SKM-1 (cell line): ENCODE measurements at regions not wholly inside any gene's neighbourhood (a gene's known extent, or its start where the extent isn't known, plus 50 kb on each side); places are given as distances from the start of the nearest gene placed in this dataset.
"Not testable (repeated sequence)": the region's sequence is repeated elsewhere in the genome, so short reads cannot be mapped to it uniquely, and the experiment has no call there.

ENCODE experiments used
- DNase-seq: peaks from one replicate; lab custom pipeline; 2025; ENCODE audit not compliant: unreplicated experiment; lab: John Stamatoyannopoulos, UW

DNA sequence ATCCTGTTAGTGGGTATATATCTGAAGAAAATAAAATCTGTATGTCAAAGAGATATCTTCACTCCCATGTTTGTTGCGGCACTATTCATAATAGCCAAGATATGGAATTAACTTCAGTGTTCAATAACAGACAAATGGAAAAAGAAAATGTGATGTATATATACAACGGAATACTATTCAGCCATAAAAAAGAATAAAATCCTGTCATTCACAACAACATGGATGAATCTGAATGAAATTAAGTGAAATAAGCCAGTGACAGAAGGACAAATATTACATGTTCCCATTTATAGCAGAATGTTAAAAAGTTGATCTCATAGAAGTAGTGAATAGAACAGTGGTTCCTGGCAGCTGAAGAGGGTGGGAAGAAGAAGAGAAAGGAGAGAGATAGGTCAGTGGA is 239.1 kb upstream of the RUNX1 start:
- DNase-seq = no peak

DNA sequence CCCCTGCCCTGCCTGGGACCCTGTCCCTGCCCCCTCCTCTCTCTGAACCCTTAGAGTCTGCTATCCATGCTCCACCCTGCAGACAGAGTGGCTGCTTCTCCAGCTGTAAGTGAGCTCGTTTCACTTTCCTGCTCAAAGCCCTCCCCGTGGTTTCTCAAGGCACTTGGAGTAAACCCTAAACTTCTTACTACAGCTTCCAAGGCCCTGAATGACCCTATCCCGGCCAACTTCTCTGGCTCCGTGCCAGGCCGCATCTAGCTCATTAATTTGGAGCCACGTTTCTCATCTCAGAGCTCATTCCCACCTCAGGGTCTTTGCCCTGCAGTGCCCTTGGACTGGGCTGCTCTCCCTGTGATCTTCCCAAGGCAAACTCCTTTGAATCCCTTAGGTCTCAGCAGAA is 235.1 kb upstream of the RUNX1 start:
- no peak for DNase-seq

DNA sequence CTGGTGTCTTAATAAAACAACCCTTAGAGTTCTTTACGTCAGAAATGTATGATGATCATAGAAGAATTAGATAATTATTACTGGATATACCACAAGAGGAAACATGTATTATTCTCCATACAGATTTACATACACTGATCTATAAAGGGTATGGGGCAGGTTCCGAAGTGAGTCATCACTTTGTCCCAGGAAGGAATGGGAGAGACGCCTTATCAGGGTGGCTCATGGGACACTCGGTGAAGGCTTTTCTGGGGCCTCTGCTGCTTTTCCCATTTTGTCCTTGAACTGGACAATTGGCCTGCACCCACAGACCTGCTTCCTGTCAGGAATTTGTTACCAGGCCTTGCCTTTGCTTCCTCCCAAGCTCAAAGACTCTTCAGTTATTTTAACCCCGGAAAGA is 233.8 kb upstream of the RUNX1 start:
- DNase-seq = no peak

DNA sequence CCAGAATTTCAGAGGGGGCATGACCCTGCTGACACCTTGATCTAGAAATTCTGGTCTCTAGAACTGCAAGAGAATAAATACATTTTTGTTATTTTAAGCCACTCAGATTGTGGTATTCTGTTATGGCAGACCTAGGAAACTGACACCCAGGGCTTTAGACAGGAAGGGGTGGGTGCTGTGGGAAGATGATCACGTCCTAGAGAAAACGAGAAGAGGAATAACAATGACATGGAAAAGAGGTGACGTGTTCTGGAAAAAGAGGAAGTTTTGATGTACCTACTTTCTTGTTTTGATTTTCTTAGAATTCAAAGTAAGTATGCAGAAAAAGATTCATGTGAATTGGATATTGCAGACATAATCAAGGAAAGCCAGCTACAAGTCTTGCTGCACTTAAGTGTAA is 232.9 kb upstream of the RUNX1 start:
- DNase-seq = no peak

DNA sequence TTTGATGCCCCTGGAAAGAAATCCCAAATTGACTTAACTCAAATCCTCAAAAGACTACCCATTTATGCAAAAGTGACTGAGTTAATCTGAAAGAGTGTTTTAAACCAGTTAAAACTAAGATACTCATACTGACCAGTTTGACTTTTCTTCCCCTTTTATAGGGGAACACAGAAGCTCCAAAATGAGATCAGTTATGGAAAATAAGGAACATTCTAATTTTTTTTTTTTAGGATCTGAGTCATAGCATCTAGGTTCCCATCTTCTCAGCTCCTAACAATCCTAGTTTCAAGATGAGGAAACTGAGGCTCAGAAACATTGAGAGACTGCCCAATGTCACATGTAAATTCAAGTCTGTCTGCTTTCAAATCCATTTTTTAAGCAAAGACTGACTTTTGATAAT is 231.1 kb upstream of the RUNX1 start:
- no peak for DNase-seq

DNA sequence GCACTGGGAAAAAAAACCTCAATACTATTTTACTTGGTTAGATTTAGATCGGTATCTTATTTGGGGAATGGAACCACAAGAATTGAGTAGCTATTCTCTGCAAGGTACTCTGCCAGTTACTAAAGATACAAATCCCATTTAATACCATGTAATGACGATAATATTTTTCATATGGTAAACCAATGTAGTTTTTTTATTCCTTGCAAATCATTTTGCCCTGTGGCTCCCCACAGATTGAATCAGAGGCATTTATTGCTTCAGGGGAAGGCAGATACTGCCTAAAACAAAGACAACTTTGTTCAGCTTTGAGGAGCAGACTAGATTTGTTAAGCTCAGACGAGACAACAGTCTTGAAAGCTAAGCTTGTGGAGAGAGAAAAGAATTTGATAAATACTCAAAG is 226.7 kb upstream of the RUNX1 start:
- DNase-seq = no peak

DNA sequence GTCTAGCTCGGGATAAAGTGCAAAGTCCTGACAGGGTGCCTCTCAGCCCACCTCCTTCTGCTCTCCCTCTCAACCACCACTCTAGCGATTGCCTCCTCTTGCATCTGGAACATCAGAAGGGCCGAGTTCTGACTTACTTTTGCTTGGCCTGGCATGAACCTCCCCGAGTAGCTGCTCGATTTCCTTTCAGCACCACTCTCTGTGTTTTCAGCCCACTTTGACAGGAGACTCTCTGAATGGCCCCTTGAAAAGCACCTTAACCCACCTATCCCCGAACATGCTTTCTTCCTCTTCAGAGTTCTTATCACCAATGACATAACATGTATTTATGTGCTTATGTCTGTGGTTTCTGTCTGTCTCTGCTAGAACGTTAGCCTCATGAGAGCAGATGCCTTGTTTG is 225.8 kb upstream of the RUNX1 start:
- no peak for DNase-seq

DNA sequence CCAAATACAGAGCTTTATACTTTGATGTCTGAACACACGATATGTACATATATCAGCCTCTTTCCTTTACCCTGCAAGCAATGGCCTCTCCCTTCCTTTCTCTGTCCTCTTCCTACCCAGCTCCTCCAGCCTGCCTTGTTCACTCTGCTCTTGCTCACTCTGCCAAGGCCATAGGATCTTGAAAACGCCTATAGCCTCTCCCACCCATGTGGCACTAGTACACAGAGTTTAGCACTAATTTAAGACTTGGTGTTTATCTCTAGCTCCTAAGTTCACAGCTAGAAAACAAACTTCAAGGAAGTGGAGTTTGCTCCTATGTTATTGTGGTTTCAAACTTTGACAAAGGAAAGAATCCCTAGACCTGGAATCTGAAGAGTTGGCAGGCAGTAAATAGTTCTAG is 225.0 kb upstream of the RUNX1 start:
- DNase-seq = no peak

DNA sequence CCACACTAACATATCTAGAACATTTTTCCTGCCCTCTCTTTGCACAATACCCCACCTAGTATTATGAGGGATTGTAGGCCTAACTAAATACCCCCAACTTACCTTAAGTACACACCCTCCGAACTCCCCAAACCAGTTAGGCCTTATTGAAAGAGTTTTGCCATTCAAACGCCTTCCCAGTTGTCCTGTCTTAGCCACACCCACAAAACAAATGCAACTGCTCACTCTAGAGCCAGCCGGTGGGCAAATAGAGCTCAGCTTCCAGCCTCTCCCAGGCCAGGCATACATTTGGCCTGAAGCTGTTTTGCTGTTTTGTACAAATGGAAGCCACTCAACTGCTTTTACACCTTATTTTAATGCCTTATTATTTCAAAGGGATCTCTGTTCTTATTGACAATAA is 224.2 kb upstream of the RUNX1 start:
- DNase-seq = no peak

DNA sequence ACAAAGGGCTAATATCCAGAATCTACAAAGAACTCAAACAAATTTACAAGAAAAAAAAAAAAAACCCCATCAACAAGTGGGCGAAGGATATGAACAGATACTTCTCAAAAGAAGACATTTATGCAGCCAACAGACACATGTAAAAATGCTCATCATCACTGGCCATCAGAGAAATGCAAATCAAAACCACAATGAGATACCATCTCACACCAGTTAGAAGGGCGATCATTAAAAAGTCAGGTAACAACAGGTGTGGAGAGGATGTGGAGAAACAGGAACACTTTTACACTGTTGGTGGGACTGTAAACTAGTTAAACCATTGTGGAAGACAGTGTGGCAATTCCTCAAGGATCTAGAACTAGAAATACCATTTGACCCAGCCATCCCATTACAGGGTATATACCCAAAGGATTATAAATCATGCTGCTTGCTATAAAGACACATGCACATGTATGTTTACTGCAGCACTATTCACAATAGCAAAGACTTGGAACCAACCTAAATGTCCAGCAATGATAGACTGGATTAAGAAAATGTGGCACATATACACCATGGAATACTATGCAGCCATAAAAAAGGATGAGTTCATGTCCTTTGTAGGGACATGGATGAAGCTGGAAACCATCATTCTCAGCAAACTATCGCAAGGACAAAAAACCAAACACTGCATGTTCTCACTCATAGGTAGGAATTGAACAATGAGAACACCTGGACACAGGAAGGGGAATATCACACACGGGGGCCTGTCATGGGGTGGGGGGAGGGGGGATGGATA is 222.4 kb upstream of the RUNX1 start:
- not testable (repeated sequence) for DNase-seq

DNA sequence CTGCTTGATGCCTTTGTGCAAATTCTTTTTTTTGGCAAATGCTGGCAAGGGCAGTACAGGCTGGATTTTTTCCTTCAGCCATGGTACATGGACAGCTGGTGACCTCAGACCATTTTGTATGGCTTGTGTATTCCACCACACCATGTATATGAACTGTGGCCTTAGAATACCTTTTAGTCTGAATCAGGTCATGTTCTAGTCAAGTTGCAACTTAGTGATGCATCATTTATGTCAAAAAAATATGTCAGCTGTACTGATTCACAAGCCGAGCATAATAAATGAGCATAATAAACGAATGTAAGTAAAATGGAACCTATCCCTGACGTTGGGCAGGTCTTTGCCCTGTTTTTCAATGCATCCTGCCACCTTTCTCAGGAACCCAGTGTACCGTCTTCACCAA is 219.7 kb upstream of the RUNX1 start:
- DNase-seq = no peak

DNA sequence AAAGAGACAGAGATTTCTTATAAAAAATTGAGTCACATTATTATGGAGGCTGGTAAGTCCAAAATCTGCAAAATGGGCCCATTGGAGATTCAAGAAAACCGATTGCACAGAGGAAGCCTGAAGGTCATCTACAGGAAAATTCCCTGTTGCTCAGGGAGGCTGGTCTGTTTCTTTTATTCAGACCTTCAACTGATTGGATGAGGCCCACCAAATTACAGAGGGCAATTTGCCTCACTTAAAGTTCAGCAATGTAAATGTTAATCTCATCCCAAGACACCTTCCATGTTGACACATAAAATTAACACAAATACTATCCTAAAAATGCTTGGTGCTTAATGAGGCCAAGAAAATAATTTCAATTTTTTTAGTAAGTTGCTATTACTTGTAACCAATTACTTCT is 219.2 kb upstream of the RUNX1 start:
- DNase-seq = no peak

DNA sequence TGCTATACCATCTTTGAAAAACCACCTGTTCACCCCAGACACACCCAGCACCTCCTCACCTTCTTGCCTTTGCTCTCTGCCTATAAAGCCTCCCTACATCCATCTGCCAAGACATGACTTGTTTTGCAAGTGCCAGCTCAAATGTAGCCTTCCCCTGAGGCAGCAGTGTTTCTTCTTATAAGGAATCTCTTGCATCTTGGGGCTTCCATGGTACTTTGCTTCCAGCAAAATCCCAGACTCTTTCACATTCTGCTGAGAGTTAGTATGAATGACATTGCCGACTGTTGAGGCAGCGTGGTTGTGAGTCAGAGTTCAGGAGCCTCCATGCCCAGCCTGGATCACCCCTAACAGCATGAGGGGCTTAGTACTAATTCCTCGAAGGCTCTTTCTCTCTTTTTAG is 217.4 kb upstream of the RUNX1 start:
- no peak for DNase-seq

DNA sequence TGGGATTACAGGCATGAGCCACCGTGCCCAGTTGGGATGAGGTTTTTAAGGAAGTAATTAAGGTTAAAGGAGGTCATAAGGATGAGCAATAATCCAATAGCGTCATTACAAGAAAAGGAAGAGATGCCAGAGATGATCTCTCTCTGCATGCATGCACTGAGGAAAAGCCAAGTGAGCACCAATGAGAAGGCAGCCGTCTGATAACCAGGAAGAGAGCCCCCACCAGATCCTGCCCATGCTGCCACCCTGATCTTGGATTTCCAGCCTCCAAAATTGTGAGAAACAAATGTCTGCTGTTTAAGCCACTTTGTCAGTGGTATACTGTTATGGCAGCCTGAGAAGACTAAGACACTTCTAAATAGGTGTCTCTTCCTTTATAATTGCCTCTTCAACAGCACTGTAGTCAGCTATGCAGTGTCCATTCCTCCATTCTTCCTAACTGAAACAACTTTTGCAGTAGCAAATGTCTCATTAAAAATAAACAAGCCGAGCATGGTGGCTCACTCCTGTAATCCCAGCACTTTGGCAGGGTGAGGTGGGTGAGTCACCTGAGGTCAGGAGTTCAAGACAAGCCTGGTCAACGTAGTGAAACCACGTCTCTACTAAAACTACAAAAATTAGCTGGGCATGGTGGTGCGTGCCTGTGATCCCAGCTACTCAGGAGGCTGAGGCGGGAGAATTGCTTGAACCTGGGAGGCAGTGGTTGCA is 216.2 kb upstream of the RUNX1 start:
- no peak for DNase-seq

DNA sequence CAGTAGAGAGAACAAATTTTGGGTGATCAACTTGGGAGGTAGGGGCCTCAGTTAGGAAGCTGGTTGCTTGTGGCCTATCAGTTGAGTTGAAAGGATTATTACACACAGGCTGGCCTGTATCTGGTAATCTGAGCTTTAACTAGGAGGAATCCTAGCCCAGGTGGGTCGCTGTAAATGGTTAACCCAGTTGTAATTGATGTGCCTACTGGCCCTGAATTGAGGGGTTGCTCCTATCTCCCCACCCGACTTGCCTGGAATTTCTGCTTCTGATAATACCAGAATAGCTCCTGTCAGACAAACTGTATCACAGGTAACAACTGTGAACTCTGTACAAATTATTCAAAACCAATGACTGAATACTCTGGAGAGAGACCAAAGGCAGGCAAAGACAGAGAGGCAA is 210.4 kb upstream of the RUNX1 start:
- no peak for DNase-seq

DNA sequence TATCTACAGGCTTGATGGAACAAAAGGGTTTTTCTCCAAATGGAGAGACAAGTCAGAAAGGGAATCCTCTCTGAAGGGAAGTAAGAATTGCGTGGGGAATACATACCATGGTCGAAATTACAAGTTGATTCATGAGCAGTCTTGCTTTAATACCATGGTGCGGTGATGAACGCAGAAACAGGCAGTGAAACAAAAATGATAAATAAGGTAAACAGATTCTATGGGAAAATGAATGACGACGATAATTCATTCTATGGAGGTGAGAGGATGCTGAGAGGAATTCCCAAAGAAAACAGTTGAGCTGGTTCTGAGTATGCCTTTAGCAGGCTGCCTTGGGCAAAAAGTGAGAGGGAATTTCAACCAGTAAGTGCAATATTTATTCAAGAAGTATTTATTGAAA is 209.4 kb upstream of the RUNX1 start:
- no peak for DNase-seq

DNA sequence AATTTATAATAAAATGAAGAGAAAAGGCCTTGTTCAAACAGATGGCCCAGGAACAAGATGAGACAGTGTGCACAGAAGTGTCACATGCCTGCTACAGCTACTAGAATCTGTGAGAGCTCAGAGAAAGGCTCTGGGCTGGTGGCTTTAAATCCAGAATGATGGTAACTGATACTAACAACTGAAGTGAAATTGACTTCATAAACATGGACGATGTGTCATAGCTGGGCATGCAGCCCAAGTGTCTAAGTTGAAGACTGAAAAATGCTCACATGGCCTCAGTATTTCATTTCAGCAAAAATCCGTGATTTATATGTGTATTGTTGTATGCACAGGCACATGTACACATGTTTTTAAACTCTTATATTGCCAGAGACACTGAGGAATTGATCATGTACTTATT is 208.3 kb upstream of the RUNX1 start:
- DNase-seq = no peak

DNA sequence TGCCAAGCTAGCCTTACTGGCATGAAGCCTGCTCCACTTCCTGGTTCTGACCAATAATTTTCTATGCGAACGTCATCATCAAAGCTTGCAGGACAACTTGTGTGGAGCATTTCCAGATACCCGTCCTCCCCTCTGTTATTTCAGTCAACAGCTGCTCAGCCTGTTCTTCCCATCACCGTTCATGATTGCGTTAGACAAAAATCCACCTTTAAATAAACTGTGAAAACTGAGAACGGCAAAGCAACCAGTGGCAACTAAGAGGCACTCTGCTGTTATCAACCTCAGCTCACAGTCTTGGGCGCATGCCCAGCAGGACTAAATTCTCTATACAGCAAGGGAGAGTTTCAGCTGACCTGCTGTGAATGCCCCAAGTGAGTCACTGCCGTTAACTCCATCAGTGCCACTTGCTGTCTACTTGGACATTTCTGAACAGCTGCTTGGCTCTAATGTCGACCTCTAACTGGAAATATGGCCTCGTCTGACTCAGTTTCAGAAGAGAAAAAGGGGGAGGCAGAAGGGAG is 207.4 kb upstream of the RUNX1 start:
- DNase-seq = no peak

DNA sequence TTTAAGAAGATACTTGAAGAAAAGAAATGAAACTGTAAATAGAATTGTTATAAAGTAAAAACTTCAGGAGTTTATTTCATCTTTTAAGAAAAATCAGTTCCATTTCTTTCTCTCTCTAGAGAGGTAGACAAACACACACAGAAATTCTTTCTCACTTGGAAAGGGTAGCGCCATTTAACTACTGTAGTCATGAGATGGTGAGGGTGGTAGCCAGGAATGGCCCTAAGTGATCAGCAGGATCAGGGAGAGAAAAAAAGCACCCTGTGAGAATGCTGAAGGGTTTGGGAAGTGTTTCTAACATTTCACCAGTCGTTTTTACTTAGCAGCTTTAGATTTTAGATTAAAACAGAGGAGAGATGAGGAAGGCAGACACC is 205.7 kb upstream of the RUNX1 start:
- no peak for DNase-seq

DNA sequence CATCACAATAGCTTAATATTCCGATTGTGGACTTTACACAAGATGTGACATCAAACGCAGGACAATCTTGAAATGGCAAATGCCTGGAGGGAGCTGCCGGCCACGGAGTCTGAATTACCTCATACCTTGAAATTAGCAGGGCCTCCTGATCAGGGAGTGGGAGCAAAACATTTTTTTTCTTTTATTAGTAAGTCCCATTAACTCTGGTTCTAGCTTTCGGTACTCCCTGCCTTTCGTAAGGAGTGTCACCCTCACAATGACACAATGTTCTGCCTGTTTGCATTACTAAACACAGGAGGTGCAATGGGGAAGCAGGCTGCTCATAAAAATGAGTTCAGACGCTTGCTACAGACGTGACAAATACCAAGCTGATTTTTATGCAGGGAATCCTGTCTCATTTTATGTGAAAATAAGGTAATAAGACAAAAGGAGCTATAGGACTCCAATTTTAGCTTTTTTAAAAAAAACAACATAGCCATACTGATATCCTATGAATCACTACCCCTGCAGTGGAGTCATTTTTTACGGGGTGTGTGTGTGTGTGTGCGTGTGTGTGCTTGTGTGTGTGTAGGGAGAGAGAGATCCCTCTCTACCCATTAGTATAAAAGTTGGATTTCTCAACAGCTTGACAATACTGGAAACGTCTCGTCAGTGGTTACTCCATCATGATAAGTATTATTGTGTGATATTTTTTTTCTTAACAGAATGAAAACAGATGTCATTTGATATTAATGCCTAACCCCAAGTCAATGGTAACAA is 205.1 kb upstream of the RUNX1 start:
- DNase-seq = no peak

DNA sequence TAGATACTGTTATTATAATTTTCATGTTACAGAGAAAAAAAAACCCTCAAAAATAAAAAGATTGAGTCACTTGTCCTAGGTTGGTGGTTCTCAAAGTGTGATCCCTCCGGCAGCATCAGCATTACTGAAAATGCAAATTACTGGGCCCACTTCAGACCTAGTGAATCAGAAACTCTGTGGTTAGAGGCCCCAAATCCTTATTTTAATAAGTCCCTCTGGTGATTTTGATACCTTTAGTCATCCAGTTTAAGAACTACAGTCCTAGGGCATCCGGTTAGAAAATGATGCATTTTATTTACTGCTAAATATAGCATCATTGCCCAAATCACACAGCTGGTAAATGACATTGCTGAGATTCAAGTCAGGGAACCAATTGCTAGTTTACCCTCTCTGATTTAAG is 203.7 kb upstream of the RUNX1 start:
- no peak for DNase-seq

DNA sequence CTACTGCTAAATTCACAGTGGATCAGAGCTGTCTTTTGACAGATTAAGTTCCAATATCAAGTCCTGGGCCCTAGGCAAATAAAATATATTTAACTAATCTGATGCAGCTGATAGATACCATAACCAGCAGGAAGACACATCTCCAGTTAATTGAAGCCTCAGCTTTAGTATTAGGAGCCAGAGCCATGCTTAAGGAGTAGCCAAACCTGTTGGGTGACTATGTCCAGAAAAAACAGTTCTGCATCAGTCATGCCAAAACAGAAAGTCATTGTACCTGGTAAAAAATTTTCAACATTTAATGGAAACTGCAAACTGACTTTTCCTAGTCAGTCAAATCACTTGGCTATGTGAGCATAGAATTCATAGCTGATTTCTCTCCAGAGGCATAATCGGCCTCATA is 200.5 kb upstream of the RUNX1 start:
- DNase-seq = no peak
